ENCODE measurements at regions not wholly inside any gene's neighbourhood (a gene's known extent, or its start where the extent isn't known, plus 50 kb on each side); places are given as distances from the start of the nearest gene placed in this dataset.

DNA sequence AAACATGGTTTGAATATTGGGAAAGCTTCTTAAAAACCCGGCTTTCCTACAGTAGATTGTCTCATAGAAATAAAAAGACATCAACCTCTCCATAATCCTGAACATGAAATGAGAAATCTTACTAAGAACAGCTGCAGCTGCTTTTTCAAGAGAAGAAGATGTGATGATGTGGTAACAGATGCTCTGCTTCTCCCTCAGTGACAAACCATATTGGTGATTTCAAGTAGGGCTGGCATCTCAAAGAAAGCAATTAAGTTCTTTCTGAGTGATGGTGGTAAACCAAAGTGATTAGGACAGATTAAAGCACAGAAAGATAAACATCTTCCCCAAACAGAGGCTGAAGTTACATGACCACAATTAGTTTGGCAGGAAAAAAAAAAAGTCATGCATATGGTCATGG lies 1477.7 kb downstream of the RAPGEF2 start:
- no peak for TF ChIP-seq POLR2AphosphoS5 (IDR thresholded peaks at IDR 0.05; ENCODE audit: borderline replicate concordance, low read depth, low read length)
- TF ChIP-seq EZH2 (IDR thresholded peaks at IDR 0.05): no peak
- TF ChIP-seq FOXP2 (optimal IDR thresholded peaks at IDR 0.05; ENCODE audit: control extremely low read depth, extremely low read length, insufficient read depth): no peak
